NOMO-1 (cell line): ENCODE measurements at regions not wholly inside any gene's neighbourhood (a gene's known extent, or its start where the extent isn't known, plus 50 kb on each side); places are given as distances from the start of the nearest gene placed in this dataset.

ENCODE experiments used
- DNase-seq, 2 experiments: peaks; one replicate each; lab custom pipeline; 2025; ENCODE audit not compliant: unreplicated experiment in 2 of 2; lab: John Stamatoyannopoulos, UW

GRCh38 chr7:95669513-95669912 is 73.2 kb upstream of the PDK4 start:
- peak; percentile 79 to 94 for DNase-seq

- no peak for DNase-seq
Measured at GRCh38 chr7:95668504-95669018, 72.2 kb upstream of the PDK4 start.

GRCh38 chr7:95662987-95663386 is 66.7 kb upstream of the PDK4 start:
- no peak for DNase-seq

GRCh38 chr7:95660023-95660434 is 63.7 kb upstream of the PDK4 start:
- DNase-seq, result no peak

- DNase-seq, result no peak
Measured at GRCh38 chr7:95658676-95659075, 62.4 kb upstream of the PDK4 start.

- no peak for DNase-seq
Measured at GRCh38 chr7:95649546-95649945, 53.2 kb upstream of the PDK4 start.

- DNase-seq, result no peak
Measured at GRCh38 chr7:95646350-95646749, 50.0 kb upstream of the PDK4 start.
